ENCODE measurements at regions not wholly inside any gene's neighbourhood (a gene's known extent, or its start where the extent isn't known, plus 50 kb on each side); places are given as distances from the start of the nearest gene placed in this dataset.

DNA sequence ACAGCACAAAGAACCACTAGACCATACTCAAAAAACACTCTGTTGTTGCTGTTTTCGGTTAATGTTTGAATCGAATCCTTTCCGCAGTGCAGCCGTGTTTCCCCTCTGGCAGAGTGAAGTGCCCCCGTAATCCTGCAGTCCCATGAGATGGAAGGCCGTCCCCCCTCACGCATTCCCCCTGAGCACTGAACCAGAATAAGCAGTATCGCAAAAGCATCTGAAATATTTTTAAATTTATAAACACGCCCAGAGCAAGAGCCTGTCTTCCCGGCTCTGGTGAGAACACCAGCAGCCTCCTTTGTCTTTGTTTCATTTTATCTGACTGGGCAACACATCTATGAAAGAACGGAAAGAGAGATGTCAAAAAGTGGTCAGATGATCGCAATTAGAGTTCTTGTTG is 121.0 kb upstream of the ADAMTS18 start:
- in situ Hi-C loops (cut with HindIII; ENCODE audit: extremely low pct_ligation_motif_present, low pct_unique_long_range_greater_than_20kb) = no loop called here
- POLR2A ChIA-PET = no interaction called here
- no peak overlapping the region for H3K4me2 ChIP-seq (ENCODE audit: low read depth, low read length)
- no peak for DNase-seq (ENCODE audit: low spot score)
- CTCF ChIA-PET (ENCODE audit: low intra/inter-chr PET ratio, low total read pairs) = no interaction called here
- H3K27me3 ChIP-seq (ENCODE audit: control insufficient read depth in 1 of 2, insufficient read depth in 2 of 2, low read length in 2 of 2) = peaks cover 0 to 6% of the 10 kb centered on the region in 2 experiments; a peak in 1 of 5 replicates
- no peaks in the 10 kb centered on the region for H3K36me3 ChIP-seq (replicated peaks in 1 of 2; ENCODE audit: control insufficient read depth in 1 of 2, insufficient read depth in 2 of 2, low read length in 2 of 2)
- WGBS (ENCODE audit: low lambda C conversion rate) = 51% methylated on average over 12 of the region's 12 CpGs
- peaks cover 8% of the 10 kb centered on the region; the same call in 1 of the 2 replicates for H3K4me1 ChIP-seq (ENCODE audit: insufficient read depth, low read length)
- BruUV-seq (replicated peaks) = no TSS peak
- no peak overlapping the region for H3K27ac ChIP-seq (ENCODE audit: extremely low read length, insufficient read depth, low read length)
- FAIRE-seq = no peak
- H2AFZ ChIP-seq (ENCODE audit: low read length) = no peak overlapping the region
- H4K20me1 ChIP-seq (ENCODE audit: insufficient read depth, low read length) = no peaks in the 10 kb centered on the region
- TF ChIP-seq SETDB1 (CRISPR knock-in tag; IDR thresholded peaks at IDR 0.05; ENCODE audit: borderline replicate concordance) (no peak), ZNF772 (CRISPR knock-in tag; IDR thresholded peaks at IDR 0.05) (no peak), ZNF672 (CRISPR knock-in tag; IDR thresholded peaks at IDR 0.05) (no peak), AKAP8 (CRISPR knock-in tag; IDR thresholded peaks at IDR 0.05) (no peak), RBM39 (IDR thresholded peaks at IDR 0.05; ENCODE audit: low read depth, low read length, poor library complexity, severe bottlenecking) (no peak), ZKSCAN1 (IDR thresholded peaks at IDR 0.05; ENCODE audit: low read length) (no peak), SNRNP70 (IDR thresholded peaks at IDR 0.05; ENCODE audit: low read depth, low read length) (no peak), HOXA9 (CRISPR knock-in tag; IDR thresholded peaks at IDR 0.05; ENCODE audit: borderline replicate concordance) (no peak), ZFYVE20 (CRISPR knock-in tag; IDR thresholded peaks at IDR 0.05; ENCODE audit: borderline replicate concordance, low read depth) (no peak), KLF16 (CRISPR knock-in tag; IDR thresholded peaks at IDR 0.05) (no peak), ZNF335 (CRISPR knock-in tag; IDR thresholded peaks at IDR 0.05) (no peak)
- TF ChIP-seq, protein P1, sequence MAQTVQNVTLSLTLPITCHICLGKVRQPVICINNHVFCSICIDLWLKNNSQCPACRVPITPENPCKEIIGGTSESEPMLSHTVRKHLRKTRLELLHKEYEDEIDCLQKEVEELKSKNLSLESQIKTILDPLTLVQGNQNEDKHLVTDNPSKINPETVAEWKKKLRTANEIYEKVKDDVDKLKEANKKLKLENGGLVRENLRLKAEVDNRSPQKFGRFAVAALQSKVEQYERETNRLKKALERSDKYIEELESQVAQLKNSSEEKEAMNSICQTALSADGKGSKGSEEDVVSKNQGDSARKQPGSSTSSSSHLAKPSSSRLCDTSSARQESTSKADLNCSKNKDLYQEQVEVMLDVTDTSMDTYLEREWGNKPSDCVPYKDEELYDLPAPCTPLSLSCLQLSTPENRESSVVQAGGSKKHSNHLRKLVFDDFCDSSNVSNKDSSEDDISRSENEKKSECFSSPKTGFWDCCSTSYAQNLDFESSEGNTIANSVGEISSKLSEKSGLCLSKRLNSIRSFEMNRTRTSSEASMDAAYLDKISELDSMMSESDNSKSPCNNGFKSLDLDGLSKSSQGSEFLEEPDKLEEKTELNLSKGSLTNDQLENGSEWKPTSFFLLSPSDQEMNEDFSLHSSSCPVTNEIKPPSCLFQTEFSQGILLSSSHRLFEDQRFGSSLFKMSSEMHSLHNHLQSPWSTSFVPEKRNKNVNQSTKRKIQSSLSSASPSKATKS (CRISPR knock-in tag; IDR thresholded peaks at IDR 0.05) = no peak
- TF ChIP-seq, protein P2, sequence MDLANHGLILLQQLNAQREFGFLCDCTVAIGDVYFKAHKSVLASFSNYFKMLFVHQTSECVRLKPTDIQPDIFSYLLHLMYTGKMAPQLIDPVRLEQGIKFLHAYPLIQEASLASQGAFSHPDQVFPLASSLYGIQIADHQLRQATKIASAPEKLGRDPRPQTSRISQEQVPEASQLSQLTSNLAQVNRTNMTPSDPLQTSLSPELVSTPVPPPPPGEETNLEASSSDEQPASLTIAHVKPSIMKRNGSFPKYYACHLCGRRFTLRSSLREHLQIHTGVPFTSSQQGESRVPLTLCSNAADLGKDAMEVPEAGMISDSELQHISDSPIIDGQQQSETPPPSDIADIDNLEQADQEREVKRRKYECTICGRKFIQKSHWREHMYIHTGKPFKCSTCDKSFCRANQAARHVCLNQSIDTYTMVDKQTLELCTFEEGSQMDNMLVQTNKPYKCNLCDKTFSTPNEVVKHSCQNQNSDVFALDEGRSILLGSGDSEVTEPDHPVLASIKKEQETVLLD (CRISPR knock-in tag; IDR thresholded peaks at IDR 0.05; ENCODE audit: low read depth) = no peak
- TF ChIP-seq, protein P3, sequence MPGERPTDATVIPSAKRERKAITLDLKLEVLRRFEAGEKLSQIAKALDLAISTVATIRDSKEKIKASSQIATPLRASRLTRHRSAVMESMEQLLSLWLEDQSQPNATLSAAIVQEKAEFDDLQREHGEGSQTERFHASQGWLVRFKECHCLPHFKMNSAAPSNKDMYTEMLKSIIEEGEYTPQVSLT (CRISPR knock-in tag; IDR thresholded peaks at IDR 0.05; ENCODE audit: borderline replicate concordance, low read depth) = no peak
- H3K4me3 ChIP-seq (replicated peaks in 1 of 3; ENCODE audit: insufficient read depth in 1 of 3, low read depth in 2 of 3, low read length in 3 of 3) = no peak overlapping the region
- ATAC-seq = no peak
- H3K9me3 ChIP-seq (ENCODE audit: low read length) = no peaks in the 10 kb centered on the region
- intact Hi-C loops (cut with micrococcal nuclease; ENCODE audit: unreplicated experiment) = no loop called here
- H3K9ac ChIP-seq (ENCODE audit: insufficient read depth, low read depth, low read length) = no peak overlapping the region
- no peaks in the 10 kb centered on the region for H3K79me2 ChIP-seq (ENCODE audit: insufficient read depth, low read length)

Measured in HepG2 (cell line).